A673 (cell line): ENCODE measurements at regions not wholly inside any gene's neighbourhood (a gene's known extent, or its start where the extent isn't known, plus 50 kb on each side); places are given as distances from the start of the nearest gene placed in this dataset.

Experiments used
- BruUV-seq: library from RNA; stranded (reverse); fragments of 400-500 nt; replicated peaks from 2 replicates; lab custom pipeline; 2021; lab: Mats Ljungman, UMichigan
- CTCF ChIA-PET: fragments of 300-600 bp; sonication (Branson Sonifier 250); formaldehyde crosslinking; loops from one replicate; lab custom pipeline; 2022; ENCODE audit warnings: antibody characterized with exemption; lab: Charles Lee
- POLR2A ChIA-PET: fragments of 300-600 bp; sonication (Branson Sonifier 250); formaldehyde crosslinking; loops from one replicate; lab custom pipeline; 2022; ENCODE audit warnings: antibody characterized with exemption; ENCODE audit not compliant: low non-redundant PET; lab: Charles Lee
- DNase-seq: peaks from one replicate; pipeline ENCODE4 v3.0.0-alpha.2; 2015; ENCODE audit warnings: low spot score
- H3K27ac ChIP-seq: fragments of 200-600 bp; sonication (generic); 2 replicates; pipeline ENCODE4 v1.5.1; 2016; ENCODE audit warnings: mixed run types, low read depth, mild to moderate bottlenecking, mixed read lengths, antibody characterized with exemption, low read length; ENCODE audit not compliant: poor library complexity, severe bottlenecking
- H3K27me3 ChIP-seq: fragments of 200-600 bp; sonication (generic); replicated peaks from 2 replicates; pipeline ENCODE4 v1.6.1; 2017; ENCODE audit warnings: mixed run types, low read depth, mild to moderate bottlenecking, mixed read lengths, antibody characterized with exemption, low read length; ENCODE audit not compliant: insufficient read depth, poor library complexity
- H3K36me3 ChIP-seq: fragments of 200-600 bp; sonication (generic); 2 replicates; pipeline ENCODE4 v1.6.1; 2016; ENCODE audit warnings: mixed run types, mild to moderate bottlenecking, mixed read lengths, antibody characterized with exemption, low read length; ENCODE audit not compliant: insufficient read depth, poor library complexity, severe bottlenecking
- H3K4me1 ChIP-seq: fragments of 200-600 bp; sonication (generic); 2 replicates; pipeline ENCODE4 v1.6.1; 2017; ENCODE audit warnings: mixed run types, mild to moderate bottlenecking, mixed read lengths, antibody characterized with exemption, low read length; ENCODE audit not compliant: insufficient read depth, poor library complexity, severe bottlenecking
- H3K4me3 ChIP-seq: fragments of 200-600 bp; sonication (generic); 2 replicates; pipeline ENCODE4 v1.5.1; 2016; ENCODE audit warnings: low read depth, mixed run types, mild to moderate bottlenecking, mixed read lengths, low read length; ENCODE audit not compliant: poor library complexity, severe bottlenecking
- H3K9me3 ChIP-seq: fragments of 200-600 bp; sonication (generic); 2 replicates; pipeline ENCODE4 v1.6.1; 2016; ENCODE audit warnings: mixed run types, low read depth, mild to moderate bottlenecking, mixed read lengths, antibody characterized with exemption, low read length; ENCODE audit not compliant: poor library complexity, severe bottlenecking
- CTCF ChIP-seq: fragments of 300-800, 200-600 bp; sonication (generic); conservative IDR thresholded peaks from 2 replicates; pipeline ENCODE4 v1.5.1; 2017; ENCODE audit warnings: low read depth, mild to moderate bottlenecking, antibody characterized with exemption, low read length, moderate library complexity, mixed read lengths
- EZH2 ChIP-seq: fragments of 200-600 bp; sonication (generic); IDR thresholded peaks from 2 replicates; pipeline ENCODE4 v1.6.1; 2017; ENCODE audit warnings: borderline replicate concordance, low read depth, mild to moderate bottlenecking, mixed read lengths, antibody characterized with exemption, low read length; ENCODE audit not compliant: poor library complexity, severe bottlenecking
- intact Hi-C: fragments of 100-400 bp; cut with micrococcal nuclease; formaldehyde crosslinking; loops from one replicate; pipeline ENCODE4 v1.10.0; 2022; ENCODE audit not compliant: unreplicated experiment

GRCh38 chr6:24019393-24019792 lies 106.6 kb upstream of the NRSN1 start:
- CTCF ChIA-PET: no interaction called here
- TF ChIP-seq CTCF: no peak
- no peak for TF ChIP-seq EZH2

GRCh38 chr6:24019830-24020229 lies 106.2 kb upstream of the NRSN1 start:
- ChIA-PET POLR2A (interaction anchor here (0.6 kb wide), 1 partner anchor 107 kb away, joined by 4 read pairs; no protein-coding TSS in a partner anchor), CTCF (no interaction called here)
- H3K4me1 ChIP-seq: no peaks in the 10 kb centered on the region
- no peak overlapping the region for H3K27ac ChIP-seq
- no peak for TF ChIP-seq EZH2
- no peak for TF ChIP-seq CTCF
- H3K36me3 ChIP-seq: no peaks in the 10 kb centered on the region
- intact Hi-C loops: no loop called here
- peaks cover 21% of the 10 kb centered on the region for H3K27me3 ChIP-seq
- no TSS peak for BruUV-seq
- no peak overlapping the region for H3K4me3 ChIP-seq
- peak; percentile 43 for DNase-seq
- H3K9me3 ChIP-seq: no peaks in the 10 kb centered on the region

More at GRCh38 chr6:24019393-24019792, 106.6 kb upstream of the NRSN1 start:
- Histone ChIP-seq H3K27me3 (peaks cover 21% of the 10 kb centered on the region), H3K27ac (no peak overlapping the region), H3K36me3 (no peaks in the 10 kb centered on the region), H3K4me1 (no peaks in the 10 kb centered on the region), H3K9me3 (no peaks in the 10 kb centered on the region), H3K4me3 (no peak overlapping the region)
- intact Hi-C loops: no loop called here
- BruUV-seq: no TSS peak
- POLR2A ChIA-PET: interaction anchor here (0.6 kb wide), 1 partner anchor 108 kb away, joined by 4 read pairs; no protein-coding TSS in a partner anchor
- DNase-seq: no peak

GRCh38 chr6:24026050-24026449 lies 100.0 kb upstream of the NRSN1 start:
- Histone ChIP-seq H3K4me3 (no peak overlapping the region), H3K4me1 (no peaks in the 10 kb centered on the region), H3K27me3 (peaks cover 18% of the 10 kb centered on the region), H3K36me3 (no peaks in the 10 kb centered on the region), H3K27ac (no peak overlapping the region), H3K9me3 (no peaks in the 10 kb centered on the region)
- no peak for DNase-seq
- intact Hi-C loops: no loop called here
- ChIA-PET CTCF (no interaction called here), POLR2A (no interaction called here)
- TF ChIP-seq EZH2 (no peak), CTCF (no peak)
- BruUV-seq: no TSS peak
